HEK293 (cell line): ENCODE measurements at regions not wholly inside any gene's neighbourhood (a gene's known extent, or its start where the extent isn't known, plus 50 kb on each side); places are given as distances from the start of the nearest gene placed in this dataset.

Experiments
- CTCF ChIP-seq: fragments of 450-650 bp; formaldehyde crosslinking; IDR thresholded peaks from 2 replicates; pipeline ENCODE4 v1.5.1; 2016; ENCODE audit warnings: missing biosample characterization, missing genetic modification characterization
- ZNF514 ChIP-seq: fragments of 450-650 bp; formaldehyde crosslinking; IDR thresholded peaks from 2 replicates; pipeline ENCODE4 v1.5.1; 2016; ENCODE audit warnings: missing biosample characterization, missing genetic modification characterization

GRCh38 chr1:58345215-58346035 is 201.1 kb downstream of the OMA1 start:
- no peak for TF ChIP-seq CTCF
- TF ChIP-seq ZNF514 (tag by site-specific recombination) = no peak
